Activated CD4-positive, alpha-beta T cell treated with anti-CD3 and anti-CD28 coated beads, Interleukin-2, Interleukin-6, amounts not matched to agents 100 ng/mL and 50 ng/mL, durations not matched to agents 16 hours and 8 hours (primary cell): ENCODE measurements at regions not wholly inside any gene's neighbourhood (a gene's known extent, or its start where the extent isn't known, plus 50 kb on each side); places are given as distances from the start of the nearest gene placed in this dataset.

ENCODE experiments used
- DNase-seq: peaks from one replicate; pipeline ENCODE4 v3.0.0-alpha.2; 2020

DNA sequence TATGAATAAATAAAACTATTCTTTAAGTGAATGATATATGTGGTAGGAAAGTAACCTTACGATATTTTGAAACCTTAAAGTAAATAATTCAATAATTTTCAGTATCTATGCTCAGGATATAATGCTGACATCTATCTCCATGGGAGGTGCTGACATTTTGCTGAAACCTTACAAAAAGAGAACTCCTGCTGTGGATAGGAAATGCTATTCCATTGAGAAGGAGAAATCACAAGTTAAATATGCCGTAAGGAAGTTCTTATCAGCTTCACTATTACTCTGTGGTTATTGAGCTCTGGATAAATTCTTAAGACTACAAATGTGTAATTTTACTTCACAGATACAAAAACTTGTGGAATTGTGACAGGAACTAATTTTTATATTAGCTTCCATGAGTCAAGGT lies 722.1 kb downstream of the TMTC2 start:
- no peak for DNase-seq

DNA sequence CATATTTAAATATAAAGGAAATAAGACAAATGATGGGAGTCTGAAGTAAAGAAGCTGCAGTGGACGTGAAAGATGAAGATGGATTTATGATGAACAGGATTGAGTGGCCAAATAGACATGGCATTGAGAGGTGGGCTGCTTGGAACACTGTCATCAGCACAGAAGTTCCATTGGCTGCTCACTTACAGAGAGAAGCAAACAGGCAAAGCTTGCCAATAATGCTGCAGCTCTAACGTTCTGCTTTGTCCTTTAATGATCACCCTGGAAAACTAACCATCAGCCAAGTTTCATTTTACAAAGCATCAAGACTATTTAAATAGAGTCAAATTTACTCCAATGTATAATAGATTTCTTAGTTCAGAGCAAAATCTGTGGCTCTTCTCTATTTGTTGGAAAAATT lies 721.4 kb downstream of the TMTC2 start:
- no peak for DNase-seq

DNA sequence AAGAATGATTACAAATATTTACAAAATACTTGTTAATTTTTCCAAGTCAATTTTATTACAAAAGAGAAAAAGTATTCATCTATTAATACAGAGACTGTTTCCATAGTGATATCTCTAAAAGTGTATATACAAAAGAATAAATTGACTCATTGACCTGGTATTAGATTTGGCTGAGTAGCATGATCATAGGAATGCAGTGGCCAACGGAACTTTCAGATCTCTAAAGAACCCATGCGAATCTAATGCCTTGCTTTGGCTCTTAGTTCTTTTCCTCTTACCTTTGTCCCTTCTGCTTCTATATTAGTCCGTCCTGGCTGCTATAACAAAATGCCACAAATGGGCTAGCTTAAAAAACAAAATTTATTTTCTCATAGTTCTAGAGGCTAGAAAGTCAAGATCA lies 717.8 kb downstream of the TMTC2 start:
- no peak for DNase-seq

DNA sequence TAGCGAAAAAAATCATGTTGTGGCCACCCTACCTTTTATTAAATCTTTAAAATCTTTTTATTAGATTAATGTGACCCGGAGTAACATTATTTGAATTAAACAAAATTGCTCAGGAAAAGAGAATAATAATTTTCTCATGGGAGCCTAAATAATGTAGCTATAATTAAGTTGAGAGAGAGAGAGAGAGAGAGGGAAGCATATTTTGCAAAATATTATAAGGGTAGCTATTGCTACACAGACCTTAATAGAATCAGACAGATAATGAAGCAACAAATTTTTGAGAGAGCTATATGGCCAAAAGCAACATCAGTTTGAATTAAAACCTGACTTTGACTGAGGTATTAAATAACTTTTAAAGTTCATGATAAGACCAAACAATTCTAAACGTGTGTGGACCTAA lies 703.5 kb downstream of the TMTC2 start:
- DNase-seq = no peak

DNA sequence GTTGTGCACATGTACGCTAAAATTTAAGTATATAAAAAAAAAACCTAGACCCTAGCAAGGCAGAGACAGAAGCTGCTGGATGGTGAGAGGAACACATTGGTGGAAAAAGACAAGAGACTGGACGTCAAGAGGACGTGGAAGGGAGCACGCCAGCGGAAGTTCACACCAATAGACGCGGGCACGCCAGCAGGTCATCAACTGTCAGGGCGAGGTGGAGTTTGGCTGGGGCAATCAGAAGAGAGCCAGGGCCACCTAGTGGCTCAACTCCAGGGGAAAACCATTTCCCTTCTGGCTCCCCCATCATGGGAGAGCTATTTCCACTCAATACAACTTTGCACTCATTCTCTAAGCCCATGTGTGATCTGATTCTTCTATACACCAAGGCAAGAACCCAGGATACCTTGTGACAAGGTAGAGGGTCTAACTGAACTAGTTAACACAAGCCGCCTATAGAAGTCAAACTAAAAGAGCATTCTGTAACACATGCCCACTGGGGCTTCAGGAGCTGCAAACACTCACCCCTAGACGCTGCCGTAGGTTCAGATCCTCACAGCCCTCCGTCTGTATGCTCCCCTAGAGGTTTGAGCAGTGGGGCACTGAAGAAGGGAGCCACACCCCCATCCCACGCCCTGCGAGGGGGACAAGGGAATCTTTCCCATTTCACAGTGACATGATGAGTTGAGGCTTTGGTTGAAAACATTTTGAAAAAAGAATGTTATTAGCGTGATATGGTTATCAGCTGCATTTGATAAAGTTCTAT lies 702.7 kb downstream of the TMTC2 start:
- DNase-seq = no peak

DNA sequence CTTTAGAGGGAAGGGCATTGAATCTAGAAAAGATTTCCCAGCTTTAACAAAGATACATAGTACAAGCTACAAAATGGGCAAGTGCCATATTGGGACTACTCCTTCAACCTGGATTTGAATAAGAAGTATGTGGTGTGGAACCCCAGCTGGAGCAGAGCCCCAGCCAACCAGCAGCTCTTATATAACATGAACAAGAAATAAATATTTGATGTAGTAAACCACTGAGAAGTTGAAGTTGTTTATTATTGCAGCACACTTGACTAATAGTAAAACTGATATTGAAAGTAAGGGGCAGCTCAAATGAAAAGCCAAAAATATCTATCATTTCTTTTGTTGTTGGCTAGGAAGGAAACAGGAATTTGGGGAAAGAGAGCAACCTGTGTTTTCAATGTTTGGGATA lies 701.8 kb downstream of the TMTC2 start:
- no peak for DNase-seq

DNA sequence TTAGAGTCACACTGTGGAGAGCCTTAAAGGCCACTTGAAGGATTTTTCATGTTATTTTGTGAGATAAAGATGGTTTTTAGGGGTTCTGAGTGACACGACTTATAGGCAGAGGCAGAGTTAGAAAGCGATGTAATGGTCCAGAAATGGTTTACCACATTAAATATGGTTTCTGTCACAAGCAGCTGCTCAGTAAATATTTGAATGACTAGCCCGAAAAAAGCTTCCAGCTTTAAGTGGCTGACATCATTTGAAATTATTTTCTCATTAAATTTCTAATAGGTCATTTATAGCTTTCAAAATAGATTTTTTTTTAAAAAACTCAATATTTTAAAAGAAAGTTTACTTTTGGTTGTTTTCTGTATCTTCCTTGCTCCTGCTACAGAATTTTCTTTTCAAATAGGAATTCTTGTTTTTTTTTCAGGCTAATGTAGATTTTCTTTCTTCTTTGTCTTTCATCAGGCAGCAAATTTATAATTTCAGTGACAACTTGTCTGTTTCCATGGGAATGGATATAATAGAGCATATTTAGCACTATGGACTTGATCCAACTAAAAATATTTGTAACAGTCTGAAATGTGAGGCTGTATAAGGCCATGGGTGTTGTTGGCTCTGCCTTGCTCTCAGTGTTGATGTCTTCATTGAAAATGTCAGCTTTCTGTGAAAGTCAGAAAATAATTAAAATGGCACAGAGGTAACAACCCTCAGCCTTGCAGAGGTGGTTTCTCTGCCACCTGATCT lies 700.0 kb downstream of the TMTC2 start:
- DNase-seq = no peak

DNA sequence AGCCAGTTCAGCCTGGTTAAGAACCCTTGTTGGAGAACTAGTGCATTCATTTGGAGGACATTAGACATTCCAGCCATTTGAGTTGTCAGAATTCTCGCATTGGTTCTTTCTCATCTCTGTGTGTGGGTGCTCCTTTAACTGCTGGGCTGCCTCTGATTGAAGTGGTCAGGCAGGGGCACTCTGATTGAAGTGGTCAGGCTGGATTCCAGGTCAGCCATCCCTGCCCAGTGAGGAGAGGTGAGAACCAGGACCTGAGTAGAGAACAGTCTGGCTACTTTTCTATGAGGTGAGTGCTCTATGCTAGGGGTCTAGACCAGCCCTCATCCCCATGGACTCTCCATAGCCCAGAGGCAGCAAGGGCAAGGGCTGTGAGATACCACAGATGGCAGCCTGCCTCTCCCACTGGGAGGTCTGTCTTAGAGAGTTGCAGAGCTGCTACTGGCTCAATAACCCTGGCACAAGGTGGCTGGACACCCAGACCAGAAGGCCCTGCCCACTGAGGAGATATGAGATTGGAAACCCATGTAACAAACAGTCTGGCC lies 691.6 kb downstream of the TMTC2 start:
- DNase-seq = no peak

DNA sequence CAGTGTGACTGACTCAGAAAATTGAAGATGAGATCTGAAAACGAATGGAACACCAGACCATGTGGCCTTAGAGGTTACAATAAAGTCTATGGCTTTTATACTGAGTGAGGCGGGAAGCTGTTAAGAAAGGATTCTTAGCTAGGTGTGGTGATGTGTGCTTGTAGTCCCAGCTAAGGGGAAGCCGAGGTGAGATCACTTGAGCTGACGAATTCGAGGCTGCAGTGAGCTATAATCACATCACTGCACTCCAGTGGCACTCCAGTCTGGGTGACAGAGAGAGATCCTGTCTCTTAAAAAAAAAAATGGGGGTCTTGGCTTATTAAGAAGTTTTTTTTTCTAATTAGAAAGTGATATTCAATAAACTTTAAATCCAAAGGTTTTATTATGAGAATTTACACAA lies 678.6 kb downstream of the TMTC2 start:
- no peak for DNase-seq

DNA sequence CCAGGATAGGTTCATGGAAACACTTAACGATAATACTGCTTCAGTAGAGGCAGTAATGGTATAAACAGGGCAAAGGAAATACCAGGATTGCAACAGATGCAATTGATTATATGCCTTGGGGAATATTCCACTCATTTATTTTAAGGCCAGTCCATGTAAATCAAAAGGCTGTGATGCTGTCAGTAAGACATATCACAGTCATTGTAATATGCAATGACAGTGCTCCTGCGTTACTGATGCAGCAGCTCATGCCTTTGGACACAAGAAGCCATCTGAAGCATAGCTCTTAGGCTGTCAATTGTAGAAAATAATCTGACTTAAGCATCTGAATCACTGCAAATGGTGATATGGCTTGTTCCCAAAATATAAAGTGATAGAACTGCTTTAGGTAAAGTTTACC lies 674.8 kb downstream of the TMTC2 start:
- DNase-seq = no peak

DNA sequence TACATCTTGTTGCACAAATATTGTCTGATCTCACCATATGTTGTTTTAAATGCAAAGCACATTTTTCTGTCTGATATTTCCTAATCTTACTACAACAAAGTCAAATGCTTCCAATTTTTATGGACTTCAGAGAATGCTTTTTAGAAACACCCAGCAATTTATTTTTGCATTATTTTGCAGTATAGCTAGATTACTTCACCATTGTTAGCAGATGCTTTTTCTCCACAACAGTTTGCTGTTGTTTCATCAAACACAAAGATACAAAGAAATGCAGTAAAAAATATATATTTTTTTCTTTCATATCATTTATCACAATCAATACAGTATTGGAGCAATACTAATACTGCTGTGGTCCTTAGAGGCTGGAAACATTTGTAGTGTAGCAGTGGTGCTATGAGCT lies 674.4 kb downstream of the TMTC2 start:
- no peak for DNase-seq

DNA sequence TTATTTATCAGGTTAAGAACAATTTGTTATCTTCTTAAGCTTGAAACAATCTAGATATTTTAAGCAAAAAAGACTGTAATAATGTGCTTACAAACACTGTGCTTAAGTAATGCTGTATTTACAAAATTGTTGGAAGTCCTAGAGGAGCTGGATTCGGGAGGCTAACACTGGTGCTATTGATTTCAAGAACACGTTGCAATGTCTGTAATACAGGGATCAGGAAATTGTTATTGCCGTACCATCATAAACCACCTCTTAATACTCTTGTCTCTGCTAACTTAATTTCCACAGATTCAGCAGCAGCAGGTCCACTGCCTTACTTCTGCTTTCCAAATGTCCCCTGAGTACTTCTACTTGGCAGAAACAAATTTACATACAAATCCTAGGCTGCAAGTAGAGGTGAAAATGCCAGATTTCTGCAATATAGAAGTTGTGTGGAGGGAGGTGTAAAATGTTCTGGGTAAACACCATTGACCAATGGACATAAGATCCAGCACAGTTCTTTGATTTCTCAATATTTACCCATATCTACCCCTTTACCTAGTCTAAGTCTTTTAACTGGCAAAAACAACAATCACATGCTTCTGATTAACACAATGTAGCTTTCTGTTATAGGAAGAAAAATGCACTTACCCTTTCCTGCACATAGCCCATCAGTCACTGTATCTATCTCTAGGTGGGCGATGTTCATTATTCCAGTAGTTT lies 663.4 kb downstream of the TMTC2 start:
- DNase-seq = no peak

DNA sequence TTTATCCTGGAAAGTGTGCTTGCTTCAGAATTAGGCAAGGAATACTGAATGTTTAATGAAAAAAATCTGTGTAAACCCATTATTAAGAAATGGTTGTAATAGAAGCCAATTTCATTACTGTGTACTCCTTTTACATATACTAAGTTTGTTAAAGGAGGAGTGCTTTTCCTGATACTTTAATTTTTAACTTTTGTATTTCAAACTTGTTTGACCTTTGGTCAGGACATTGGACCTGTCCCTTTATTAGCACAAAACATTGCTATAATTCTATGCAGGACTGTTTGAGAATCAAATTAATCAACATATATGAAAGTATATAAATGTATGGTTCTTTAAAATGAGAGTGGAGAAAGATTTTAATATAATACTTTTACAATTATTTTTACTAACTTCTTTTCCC lies 659.6 kb downstream of the TMTC2 start:
- no peak for DNase-seq

DNA sequence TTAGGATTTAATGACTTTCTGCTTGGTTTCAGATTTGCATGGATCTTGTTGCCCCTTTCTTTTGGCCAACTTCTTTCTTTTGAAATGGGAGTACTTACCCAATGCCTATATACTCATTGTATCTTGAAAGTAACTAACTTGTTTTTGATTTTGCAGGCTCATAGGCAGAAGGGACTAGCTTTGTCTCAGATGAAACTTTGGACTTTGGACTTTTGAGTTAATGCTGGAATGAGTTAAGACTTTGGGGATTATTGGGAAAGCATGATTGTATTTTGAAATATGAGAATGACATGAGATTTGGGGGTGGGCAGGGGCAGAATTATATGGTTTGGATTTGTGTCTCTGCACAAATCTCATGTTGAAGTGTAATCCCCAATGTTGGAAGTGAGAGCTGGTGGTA lies 657.1 kb downstream of the TMTC2 start:
- no peak for DNase-seq

DNA sequence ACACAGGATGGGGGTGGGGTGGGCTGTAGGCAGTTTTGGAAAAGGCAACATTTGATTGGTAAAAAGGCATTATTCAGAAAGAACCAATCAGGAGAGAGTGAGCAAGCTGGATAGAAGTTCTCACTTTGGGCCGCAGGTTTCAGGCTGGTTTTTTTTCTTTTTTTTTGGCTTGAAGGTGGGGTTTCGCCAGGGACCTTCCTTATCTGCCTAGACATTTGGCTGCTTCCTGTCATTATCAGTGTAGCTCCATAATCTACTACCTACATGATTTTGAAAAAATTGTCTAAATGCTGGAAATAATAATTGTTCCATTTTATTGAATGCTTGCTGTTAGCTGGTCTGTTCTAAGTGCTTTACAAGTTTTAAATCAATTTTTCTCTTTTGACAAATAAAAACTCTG lies 649.0 kb downstream of the TMTC2 start:
- no peak for DNase-seq

DNA sequence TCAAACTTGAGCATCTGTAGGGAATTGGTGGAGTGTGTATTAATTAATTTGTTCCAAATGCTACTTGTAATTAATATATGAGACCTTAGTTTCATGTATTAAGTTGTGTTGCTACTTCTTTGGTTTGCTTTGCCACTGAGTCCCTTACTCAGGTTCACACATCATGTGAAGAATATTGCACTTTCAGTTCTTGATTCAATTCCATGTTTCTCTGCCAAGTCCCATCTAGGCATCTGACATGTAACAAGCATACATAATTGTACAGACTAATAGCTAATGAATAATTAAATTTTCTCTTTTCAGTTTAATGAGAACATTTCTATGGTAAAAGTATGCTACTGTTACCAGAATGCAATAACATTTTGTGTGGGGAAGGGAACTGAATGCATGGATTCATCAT lies 640.0 kb downstream of the TMTC2 start:
- no peak for DNase-seq

DNA sequence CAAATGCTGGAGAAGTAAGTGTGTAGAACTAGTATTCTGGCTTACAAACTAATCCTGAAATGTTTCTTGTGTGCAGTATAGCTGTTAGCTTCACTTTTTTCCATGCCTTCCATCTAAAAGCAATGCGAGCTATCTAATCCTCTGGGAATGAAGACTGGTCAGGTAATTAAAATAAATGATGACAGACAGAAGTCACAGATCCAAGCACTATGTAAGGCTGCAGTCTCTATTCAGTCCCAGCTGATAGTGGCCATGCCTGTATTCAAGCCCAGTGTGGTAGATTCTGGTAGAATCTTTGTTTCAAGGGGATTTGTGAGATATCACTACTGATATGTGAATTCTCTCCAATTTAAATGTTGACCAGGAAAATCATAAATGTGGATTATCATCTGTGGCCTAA lies 637.2 kb downstream of the TMTC2 start:
- no peak for DNase-seq

DNA sequence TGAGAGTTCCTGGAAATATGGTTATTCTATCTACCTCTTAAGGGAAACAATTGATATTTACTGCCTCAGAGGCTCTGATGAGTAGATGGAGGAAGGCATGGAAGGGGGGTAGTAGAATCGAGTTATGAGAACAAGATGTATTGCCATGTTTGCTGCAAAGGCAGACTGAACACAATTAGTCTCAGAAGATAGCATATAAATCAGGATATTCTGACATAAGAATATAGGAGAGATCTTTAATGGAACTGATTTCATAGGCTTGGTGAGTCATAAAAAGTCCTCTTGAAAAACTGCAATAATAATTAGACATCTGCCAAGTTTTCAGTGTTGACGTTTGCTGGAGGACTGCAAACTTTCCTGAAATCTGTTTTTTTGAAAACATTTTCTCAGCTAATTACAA lies 636.1 kb downstream of the TMTC2 start:
- no peak for DNase-seq

DNA sequence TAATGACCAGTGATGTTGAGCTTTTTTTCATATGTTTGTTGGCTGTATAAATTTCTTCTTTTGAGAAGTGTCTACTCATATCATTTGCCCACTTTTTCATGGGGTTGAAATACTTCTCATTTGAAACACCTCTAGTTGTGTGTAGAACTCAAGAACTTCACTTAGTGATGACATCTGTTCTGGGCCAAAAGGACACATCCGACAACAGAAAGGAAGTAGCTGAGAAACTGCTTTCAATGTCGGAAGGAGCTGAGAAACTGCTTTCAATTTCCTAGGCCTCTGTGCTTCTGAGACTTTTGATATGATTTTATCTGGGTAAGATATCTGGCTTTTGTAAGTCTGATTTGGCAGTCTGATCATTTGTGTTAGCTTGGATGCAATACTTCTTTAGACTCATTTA lies 635.3 kb downstream of the TMTC2 start:
- no peak for DNase-seq

DNA sequence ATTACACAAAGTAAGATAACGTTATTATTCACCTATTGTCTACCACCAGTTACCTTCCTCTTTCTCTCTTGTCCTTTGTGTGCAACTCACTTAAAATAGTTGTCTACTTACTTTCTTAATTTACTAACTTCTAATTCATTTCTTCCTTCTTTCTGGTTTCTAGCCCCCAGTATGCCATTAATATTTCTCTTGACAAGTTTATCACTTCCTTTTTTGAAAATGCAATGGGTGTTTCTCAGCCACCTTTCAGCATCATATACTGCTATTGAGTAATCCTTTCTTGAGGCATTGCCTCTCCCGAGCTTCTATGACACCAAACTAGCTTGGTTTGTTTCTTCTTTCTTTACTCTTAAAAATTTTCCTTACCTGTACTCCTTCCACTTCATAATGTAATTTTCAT lies 633.6 kb downstream of the TMTC2 start:
- DNase-seq = no peak

DNA sequence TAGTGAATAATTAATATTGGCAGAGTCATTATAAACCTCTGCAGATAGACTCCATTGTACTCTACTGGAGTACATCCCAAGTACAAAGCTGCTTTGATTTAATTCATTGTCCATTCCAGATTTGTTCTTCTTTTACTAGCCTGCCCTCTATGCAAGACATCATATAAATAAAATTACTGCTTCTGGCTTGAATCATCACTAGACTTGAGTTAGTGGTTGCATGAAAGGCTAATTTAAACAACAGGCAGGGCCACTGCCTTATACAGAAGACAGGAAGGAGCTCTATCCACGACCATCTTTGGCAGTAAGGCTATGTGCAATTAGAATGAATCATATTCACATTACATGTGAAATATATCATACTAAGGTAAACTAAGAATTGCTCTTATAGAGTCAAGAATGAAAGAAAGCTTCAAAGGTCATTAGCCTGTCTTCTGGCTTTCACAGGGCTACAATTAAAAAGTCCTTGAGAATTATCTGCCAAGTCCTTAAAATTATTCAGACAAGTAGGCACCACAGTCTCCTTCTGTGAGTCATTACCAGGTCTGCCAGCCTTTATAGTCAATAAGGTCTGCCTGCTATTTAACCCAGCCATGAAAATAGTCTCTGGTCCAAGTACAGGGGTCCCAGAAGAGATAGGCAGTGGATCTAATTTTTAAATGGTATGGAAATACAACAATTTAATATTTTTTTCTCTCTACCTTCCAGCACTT lies 631.8 kb downstream of the TMTC2 start:
- no peak for DNase-seq

DNA sequence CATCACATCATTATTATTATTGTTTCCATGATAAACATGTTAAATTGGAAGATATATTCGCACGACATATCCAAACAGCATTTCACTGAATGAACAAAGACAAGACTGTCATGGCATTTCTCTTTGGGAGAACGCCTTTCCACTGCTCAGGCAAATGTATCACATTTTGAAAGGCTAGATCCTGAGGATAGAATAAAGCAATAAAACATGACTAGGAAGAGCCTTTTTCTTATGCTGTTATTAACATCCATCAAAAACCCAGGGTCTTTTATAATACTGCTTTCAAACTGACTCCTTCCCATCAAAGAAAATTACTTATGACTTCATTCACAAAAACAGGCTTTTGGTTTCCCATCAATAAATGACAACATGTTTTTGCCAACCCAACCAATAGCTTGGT lies 630.9 kb downstream of the TMTC2 start:
- DNase-seq = no peak

DNA sequence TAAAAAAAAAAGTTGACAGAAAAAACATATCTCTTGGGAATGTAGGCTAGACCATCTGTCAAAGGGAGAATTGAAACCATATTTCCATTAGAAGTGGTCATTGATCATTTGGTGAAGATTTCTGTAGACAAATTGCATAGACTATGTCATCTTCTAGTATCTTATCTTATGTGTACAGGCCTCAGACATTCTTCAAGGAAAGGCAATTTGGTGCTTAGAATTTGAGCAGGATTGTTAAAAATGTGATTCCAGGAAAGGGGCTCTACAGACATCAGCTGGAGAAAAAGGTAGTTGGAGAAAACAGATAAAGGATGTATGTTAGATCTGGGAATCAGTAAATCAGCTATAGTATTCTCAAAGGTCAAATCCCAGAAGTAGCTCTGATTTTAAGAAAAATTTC lies 627.1 kb downstream of the TMTC2 start:
- DNase-seq = no peak
